ENCODE measurements at regions not wholly inside any gene's neighbourhood (a gene's known extent, or its start where the extent isn't known, plus 50 kb on each side); places are given as distances from the start of the nearest gene placed in this dataset.

DNA sequence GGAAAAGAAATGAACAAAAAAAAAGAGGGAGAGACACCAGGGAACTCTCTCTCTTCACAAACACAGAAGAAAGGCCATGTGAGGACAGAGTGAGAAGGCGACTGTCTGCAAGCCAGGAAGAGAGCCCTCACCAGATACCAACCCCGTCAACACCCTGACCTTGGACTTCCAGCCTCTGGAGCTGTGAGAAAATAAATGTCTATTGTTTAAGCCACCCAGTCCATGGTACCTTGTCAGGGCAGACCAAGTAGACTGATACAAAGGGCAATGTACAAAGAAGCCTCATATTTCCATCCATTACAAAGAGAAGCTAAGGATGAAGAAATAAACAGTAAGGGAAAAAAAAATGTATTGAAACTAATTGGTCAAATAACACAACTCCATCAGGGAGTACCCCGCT is 146.6 kb downstream of the ZNF281 start:
- H3K4me3 Mint-ChIP-seq: no peak overlapping the region
- no peaks in the 10 kb centered on the region for H3K9me3 Mint-ChIP-seq
- H3K27ac Mint-ChIP-seq: no peak overlapping the region

More for the DNA sequence above, 146.6 kb downstream of the ZNF281 start:
- TF ChIP-seq, protein P1, sequence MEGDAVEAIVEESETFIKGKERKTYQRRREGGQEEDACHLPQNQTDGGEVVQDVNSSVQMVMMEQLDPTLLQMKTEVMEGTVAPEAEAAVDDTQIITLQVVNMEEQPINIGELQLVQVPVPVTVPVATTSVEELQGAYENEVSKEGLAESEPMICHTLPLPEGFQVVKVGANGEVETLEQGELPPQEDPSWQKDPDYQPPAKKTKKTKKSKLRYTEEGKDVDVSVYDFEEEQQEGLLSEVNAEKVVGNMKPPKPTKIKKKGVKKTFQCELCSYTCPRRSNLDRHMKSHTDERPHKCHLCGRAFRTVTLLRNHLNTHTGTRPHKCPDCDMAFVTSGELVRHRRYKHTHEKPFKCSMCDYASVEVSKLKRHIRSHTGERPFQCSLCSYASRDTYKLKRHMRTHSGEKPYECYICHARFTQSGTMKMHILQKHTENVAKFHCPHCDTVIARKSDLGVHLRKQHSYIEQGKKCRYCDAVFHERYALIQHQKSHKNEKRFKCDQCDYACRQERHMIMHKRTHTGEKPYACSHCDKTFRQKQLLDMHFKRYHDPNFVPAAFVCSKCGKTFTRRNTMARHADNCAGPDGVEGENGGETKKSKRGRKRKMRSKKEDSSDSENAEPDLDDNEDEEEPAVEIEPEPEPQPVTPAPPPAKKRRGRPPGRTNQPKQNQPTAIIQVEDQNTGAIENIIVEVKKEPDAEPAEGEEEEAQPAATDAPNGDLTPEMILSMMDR (conservative IDR thresholded peaks at IDR 0.05): no peak
- H2BK15ac ChIP-seq (ENCODE audit: low read depth, low read length): no peak overlapping the region
- H4K91ac ChIP-seq (ENCODE audit: insufficient read length, low read depth, low read length): no peak overlapping the region
- H2AFZ ChIP-seq (ENCODE audit: low read length): no peak overlapping the region
- no peaks in the 10 kb centered on the region for H3K36me3 Mint-ChIP-seq (ENCODE audit: insufficient read depth in 1 of 3, low read depth in 3 of 3)
- H3K9me3 ChIP-seq (ENCODE audit: control insufficient read depth, low read depth, low read length): no peaks in the 10 kb centered on the region
- H2BK120ac ChIP-seq (ENCODE audit: low read depth, low read length, poor library complexity, severe bottlenecking): no peak overlapping the region
- no peak overlapping the region for H3K9ac ChIP-seq (ENCODE audit: extremely low read depth, insufficient read length, low read length)
- H3K27me3 ChIP-seq (ENCODE audit: insufficient read depth, low read length): no peaks in the 10 kb centered on the region
- no peak overlapping the region for H3K4ac ChIP-seq (ENCODE audit: low read depth, low read length)
- no CpG with 5 or more reads among the region's 3 CpGs for WGBS (ENCODE audit: extremely low coverage, insufficient read length, low lambda C conversion rate)
- H3K23ac ChIP-seq (ENCODE audit: insufficient read length, low read depth, low read length): no peak overlapping the region
- no peak for DNase-seq
- no peak overlapping the region for H2BK5ac ChIP-seq (ENCODE audit: insufficient read length, low read length)
- H2AK5ac ChIP-seq (ENCODE audit: insufficient read length, low read length): no peak overlapping the region
- no peak overlapping the region for H2BK20ac ChIP-seq (ENCODE audit: low read depth, low read length, poor library complexity, severe bottlenecking)
- no peaks in the 10 kb centered on the region for H3K23me2 ChIP-seq (ENCODE audit: insufficient read length, low read depth, low read length, poor library complexity, severe bottlenecking)
- no peak overlapping the region for H2BK12ac ChIP-seq (ENCODE audit: insufficient read length, low read depth, low read length)
- H3K4me1 ChIP-seq (ENCODE audit: insufficient read depth, low read length): no peaks in the 10 kb centered on the region
- no peak overlapping the region for H3K27ac ChIP-seq (ENCODE audit: insufficient read length, low read depth, low read length)
- H3K18ac ChIP-seq (ENCODE audit: insufficient read length, low read depth, low read length): no peak overlapping the region
- no peaks in the 10 kb centered on the region for H3K79me2 ChIP-seq (ENCODE audit: insufficient read depth, low read length)
- H3K4me2 ChIP-seq (ENCODE audit: insufficient read depth, insufficient read length, low read length): no peak overlapping the region
- no peak overlapping the region for H4K8ac ChIP-seq (replicated peaks; ENCODE audit: insufficient read length, low read depth, low read length)
- no peak overlapping the region for H4K5ac ChIP-seq (ENCODE audit: insufficient read length, low read depth, low read length)
- H3K4me1 Mint-ChIP-seq: no peaks in the 10 kb centered on the region
- no peaks in the 10 kb centered on the region for H4K20me1 ChIP-seq (ENCODE audit: control insufficient read depth, insufficient read depth, insufficient read length)
- H3K14ac ChIP-seq (ENCODE audit: insufficient read depth, low read length): no peak overlapping the region
- H3K56ac ChIP-seq (ENCODE audit: insufficient read length, low read depth, low read length): no peak overlapping the region
- no peaks in the 10 kb centered on the region for H3K27me3 Mint-ChIP-seq (ENCODE audit: low read depth)
- no peaks in the 10 kb centered on the region for H3K79me1 ChIP-seq (ENCODE audit: insufficient read depth, low read depth, low read length, poor library complexity, severe bottlenecking)
- no peak overlapping the region for H3T11ph ChIP-seq (ENCODE audit: low read length)

Measured in H9 (cell line).